Glomerular visceral epithelial cell (primary cell): ENCODE measurements at regions not wholly inside any gene's neighbourhood (a gene's known extent, or its start where the extent isn't known, plus 50 kb on each side); places are given as distances from the start of the nearest gene placed in this dataset.
"Not testable (repeated sequence)": the region's sequence is repeated elsewhere in the genome, so short reads cannot be mapped to it uniquely, and the experiment has no call there.

Source experiments
- DNase-seq: peaks from one replicate; pipeline ENCODE4 v3.0.0-alpha.2; 2016; ENCODE audit errors: extremely low spot score

GRCh38 chr3:75320369-75320768 lies 343.8 kb upstream of the FRG2C start:
- no peak for DNase-seq

- DNase-seq = no peak
Observed at GRCh38 chr3:75321060-75321459, 343.1 kb upstream of the FRG2C start.

GRCh38 chr3:75323936-75324335 lies 340.2 kb upstream of the FRG2C start:
- DNase-seq = not testable (repeated sequence)

DNA sequence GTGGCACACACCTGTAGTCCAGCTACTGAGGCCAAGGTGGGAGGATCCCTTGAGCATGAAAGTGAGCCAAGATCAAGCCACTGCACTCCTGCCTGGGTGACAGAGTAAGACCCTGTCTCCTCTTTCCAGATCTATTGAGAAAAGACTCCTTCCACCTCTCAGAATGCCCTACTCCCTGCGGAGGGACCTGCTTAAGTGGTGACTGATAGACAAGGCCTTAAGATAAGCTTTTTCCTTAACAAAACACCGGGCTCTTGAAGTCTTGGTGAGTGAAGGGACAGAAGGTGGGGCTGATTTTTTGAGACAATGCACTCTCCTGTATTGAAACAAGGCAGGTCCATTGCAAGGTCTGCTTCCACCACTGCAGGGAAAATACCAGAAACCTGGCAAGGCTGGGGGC lies 338.4 kb upstream of the FRG2C start:
- DNase-seq = no peak

DNA sequence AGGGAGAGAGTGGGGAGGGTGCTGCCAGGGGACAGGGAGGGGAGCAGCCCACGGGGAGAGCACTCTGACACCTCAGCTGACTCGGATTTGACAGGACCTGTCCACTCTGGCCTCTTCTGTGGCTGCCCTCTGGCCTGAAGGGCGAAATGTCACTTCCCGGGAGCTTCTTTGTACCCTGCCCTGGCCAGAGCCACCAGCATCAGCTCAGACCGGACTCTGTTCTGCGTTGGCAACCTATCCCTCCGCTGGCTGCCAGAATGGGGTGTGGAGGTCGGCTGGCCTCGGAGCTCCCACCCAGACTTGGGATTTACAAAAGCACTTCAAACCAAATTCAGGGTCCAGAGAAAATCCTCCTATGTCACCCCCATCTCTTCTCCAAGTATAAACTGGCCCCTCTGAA lies 336.7 kb upstream of the FRG2C start:
- no peak for DNase-seq

DNA sequence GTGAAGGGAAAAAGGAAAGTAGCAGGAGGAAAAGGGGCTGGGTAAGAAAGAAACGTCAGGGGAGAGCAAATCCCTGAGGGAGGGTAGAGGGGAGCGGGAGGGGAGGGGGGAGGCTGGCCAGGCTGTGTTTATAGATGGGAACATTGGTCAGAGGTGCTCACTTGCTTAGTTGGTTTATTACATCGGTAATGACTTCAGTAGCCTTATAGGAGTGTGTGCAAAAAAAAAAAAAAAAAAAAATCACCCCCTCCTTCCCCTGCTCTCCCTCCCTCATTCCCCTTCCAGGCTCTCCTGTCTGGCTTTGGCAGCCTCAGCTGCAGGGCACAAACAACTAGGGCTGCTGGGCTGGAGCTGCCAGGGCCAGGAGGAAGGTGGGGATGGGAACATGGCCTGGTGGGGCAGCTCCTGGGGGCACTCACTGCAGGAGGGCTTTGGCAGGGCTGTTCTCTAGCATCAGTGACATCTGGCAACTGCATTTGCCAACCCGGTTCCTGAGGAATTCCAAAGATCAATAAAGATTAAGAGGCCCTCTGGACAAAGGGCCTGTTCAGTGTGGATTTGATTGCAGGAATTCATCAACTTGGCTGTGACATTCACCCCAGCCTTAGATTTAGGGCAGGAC lies 334.5 kb upstream of the FRG2C start:
- DNase-seq = no peak

- not testable (repeated sequence) for DNase-seq
Observed at GRCh38 chr3:75330446-75330845, 333.7 kb upstream of the FRG2C start.

DNA sequence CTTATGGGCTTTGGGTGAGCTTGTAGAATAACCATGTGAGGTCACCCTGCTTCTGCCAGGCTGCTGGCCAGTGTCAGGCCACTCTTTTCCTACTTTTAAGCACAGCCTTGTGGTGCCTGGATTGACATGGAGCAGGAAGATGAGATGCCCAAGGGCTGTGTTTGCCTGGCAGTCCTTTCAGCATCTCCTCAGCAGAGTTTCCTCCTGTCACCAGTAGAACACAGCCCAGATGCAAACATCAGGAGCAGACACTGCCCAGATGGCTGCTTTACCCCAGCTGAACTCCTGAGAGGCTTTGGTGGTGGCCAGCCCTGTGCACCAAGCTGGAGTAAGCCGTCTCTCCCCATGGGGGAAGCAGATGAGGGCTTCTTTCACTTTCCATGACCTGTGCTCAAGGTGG lies 332.0 kb upstream of the FRG2C start:
- not testable (repeated sequence) for DNase-seq

- no peak for DNase-seq
Observed at GRCh38 chr3:75332794-75333193, 331.3 kb upstream of the FRG2C start.

DNA sequence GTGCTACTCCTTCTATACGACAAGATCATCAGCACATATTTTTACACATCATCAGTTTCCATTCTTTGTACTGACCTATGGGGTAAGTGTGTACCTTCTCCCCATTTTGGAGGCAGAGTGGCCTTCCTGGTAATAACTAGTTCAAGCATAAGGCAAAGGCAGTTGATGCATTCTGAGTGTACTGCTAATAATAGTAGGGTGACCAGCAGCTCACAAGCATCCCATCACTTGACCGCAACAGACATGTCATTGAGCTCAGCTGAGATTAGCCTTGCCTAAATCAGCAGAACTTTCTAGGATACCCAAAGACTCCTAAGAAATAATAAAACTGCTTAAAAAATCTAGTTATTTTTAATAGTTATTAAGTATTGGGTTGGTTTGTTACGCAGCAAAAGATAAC lies 329.8 kb upstream of the FRG2C start:
- no peak for DNase-seq

DNA sequence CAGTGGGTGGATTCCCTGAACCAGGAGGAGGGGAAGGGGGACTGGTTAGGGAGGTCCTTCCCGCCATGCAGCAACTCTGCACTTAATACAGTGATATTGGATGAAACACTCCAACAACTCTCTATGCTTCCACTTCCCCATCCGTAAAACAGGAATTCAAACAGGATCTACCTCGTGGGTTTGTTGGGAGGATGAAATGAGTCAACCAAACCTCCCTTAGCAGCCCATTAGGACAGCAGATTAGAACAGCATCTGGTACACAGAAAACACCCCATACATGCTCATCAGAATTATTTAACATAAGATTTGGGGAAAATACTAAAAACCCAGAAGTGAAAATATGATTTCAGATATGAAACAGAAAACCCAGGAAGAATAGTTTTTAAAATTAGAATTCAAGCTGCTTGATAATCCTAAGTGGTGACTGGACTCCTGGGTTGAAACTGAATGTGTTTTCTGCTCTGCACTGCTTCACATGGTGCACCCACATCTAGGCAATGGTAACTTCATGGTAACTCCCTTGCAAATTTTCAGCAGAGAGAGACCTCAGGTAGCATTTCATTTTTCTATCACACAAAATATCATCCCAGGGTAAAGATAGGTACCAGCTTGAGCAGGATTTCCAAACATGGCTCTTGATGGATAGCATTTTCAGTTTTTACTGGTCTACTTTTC lies 326.8 kb upstream of the FRG2C start:
- DNase-seq = no peak

DNA sequence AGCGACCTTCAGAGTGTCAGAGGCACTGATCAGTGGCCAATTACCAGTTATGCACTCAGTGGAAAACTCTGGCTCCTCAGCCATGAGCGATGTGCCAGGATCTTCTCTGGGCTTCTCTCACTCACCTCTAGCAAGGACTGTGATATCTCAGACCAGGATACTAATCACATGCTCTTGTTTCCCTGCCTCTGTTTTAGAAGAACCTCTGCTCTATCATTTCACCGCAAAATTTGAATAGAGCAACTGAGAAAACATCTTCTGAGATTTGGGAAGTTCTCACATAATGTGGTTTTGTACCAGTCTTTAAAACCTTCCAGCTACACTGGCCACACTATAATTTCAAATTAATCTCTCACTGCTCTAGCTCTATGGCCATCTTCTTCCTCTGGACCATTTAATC lies 325.8 kb upstream of the FRG2C start:
- no peak for DNase-seq

DNA sequence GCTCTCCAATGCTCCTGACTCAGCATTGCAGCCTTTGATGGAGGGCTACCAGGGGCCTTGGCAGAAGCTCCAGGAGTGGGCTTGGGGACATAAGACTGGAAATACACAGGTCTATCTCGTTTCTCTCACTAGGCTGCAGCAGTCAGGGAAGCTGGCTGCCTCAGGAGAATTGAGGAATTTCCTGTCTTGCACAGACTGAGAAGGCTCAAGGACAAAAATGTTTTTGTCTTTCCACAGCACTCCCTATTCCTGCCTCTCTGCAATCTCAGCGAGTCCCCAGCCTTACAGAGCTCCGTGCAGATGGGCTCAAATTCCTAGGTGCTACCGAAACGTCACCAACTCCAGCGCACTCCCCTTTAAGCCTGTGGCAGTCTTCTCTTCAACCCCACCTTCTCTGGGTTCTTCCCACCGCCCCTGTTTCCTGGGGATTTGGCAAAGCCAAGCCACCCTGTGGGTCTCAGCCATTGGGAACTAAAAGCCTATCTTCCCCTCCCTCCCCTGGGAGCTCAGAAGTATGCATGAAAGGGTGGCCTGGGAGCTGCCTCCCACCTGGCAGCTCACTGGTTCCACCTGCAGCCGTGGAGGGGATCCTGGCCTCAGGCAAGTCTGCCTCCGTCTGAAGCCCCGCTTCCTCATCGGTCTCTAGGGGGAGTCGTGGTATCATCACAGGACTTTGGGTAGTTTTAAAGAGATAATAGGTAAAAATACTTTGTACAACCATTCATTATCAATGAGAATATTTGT lies 322.6 kb upstream of the FRG2C start:
- DNase-seq = no peak

DNA sequence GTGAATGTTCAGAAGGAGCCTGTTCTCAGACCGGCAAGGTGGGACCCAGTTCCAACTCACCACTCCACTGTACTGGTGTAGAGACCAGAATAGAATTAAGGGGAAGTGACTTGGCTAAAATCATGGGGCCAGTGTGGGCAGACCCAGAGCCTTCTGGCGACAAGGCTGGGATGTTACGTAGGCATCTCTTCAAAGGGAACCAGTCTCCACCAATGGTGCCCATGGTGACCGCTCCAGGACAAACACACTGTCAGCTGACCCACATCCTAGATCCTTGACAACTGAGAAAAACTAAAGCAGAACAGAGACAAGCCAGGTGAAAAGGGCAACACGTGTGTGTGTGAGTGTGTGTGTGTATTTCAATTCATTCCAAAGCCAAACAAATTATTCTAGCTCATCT lies 321.7 kb upstream of the FRG2C start:
- DNase-seq = no peak

GRCh38 chr3:75350536-75350935 lies 313.6 kb upstream of the FRG2C start:
- DNase-seq = not testable (repeated sequence)

DNA sequence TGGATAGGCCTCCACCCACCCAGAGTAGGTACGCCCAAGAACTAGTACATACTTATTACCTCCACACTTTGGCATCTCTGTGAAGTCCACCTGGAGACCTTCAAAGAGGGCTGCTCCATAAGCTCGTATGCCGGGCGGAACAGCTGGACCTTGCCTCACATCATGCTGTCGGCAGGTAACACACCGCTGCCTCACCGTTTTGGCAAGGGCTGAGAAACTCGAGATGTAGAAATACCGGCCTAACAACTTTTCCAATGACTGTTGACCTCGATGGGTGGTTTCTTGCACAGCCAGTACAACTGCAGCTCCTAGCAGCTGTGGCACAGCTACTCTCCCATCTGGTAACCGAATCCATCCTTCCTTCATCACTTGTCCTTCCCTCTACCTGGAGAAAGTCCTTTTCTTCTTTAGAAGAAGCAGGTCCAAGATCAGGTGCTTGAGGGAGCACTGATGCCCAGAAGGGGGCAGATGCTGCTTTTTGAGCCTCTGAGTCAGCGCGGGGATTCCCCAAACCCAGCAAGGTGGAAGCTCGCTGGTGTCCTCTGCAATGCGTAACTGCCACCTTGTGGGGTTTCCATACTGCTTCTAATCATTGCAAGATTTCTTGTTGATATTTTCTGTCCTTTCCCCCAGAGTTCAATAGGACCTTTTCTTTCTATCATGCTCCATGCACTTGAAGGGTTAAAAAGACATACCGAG lies 301.9 kb upstream of the FRG2C start:
- DNase-seq = not testable (repeated sequence)

DNA sequence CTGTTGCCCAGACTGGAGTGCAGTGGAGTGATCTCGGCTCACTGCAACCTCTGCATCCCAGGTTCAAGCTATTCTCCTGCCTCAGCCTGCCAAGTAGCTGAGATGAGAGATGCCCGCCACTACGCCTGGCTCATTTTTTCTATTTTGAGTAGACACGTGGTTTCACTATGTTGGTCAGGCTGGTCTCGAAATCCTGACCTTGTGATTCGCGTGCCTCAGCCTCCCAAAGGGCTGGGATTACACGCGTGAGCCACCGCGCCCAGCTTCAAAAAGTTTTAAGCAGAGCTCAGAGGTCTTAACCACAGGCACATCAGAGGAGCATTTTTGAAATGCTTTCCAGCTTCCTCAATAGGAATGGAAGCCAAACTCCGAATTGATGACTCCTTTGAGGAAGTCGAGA lies 291.2 kb upstream of the FRG2C start:
- not testable (repeated sequence) for DNase-seq

DNA sequence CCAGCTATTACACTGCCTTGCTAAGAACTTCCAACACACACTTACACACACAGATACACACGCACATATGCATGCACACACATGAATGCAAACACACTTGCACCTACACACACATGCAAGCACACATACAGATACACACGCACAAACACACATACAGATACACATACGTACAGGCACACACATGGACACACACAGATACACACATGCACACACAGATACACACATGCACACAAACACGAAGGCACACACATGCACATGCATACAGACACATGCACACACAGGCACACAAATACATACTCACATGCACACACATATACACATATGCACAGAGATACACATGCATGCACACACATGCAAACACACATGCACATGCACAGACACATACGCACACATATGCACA lies 284.3 kb upstream of the FRG2C start:
- DNase-seq = not testable (repeated sequence)

DNA sequence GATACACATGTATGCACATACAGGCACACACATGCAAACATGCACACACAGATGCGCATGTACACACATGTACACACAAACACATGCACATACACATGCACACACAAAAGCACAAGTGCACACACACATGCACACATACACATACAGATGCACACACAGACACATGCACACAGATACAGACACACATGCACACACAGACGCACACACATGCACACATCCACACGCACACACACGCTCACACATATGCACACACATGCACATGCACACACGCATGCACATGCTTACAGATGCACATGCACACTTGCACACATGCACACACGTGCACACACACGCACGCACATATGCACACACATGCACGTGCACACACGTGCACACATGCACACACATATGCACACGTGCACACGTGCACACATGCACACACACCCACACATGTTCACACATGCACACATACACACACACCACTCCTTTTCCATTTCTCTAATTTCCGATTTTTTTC lies 283.8 kb upstream of the FRG2C start:
- DNase-seq = no peak

- not testable (repeated sequence) for DNase-seq
Observed at GRCh38 chr3:75384016-75384415, 280.1 kb upstream of the FRG2C start.

GRCh38 chr3:75388486-75389124 lies 275.5 kb upstream of the FRG2C start:
- not testable (repeated sequence) for DNase-seq

GRCh38 chr3:75393288-75393694 lies 270.8 kb upstream of the FRG2C start:
- DNase-seq = not testable (repeated sequence)
